Hematopoietic multipotent progenitor cell (in vitro differentiated cells): ENCODE measurements at regions not wholly inside any gene's neighbourhood (a gene's known extent, or its start where the extent isn't known, plus 50 kb on each side); places are given as distances from the start of the nearest gene placed in this dataset.

ENCODE experiments used
- DNase-seq, 3 donors: peaks; one replicate each; pipeline ENCODE4 v3.0.0-alpha.2; 2011 to 2015; ENCODE audit warnings: low read depth in 2 of 3, low spot score in 2 of 3

DNA sequence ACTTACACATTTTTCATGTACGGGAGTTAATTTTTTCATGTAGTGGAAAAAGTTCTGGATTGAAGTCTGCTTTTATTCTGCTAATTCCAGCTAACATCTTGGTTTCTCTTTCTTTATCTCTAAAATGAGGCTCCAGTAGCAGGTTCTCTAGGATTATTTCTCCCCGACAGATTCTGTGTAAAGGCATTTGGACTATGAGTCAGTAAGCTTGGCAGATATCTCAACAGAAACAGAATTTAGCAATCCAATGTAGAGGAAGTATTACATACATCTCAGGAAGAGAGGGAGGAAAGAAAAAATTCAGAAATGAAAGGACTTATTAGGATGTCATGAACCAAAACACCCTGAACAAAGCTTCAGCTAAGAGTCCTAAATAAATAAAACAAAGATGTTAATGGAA is 1682.3 kb upstream of the TENM3 start:
- DNase-seq = peak in 1 of 3 donors; percentile 5

DNA sequence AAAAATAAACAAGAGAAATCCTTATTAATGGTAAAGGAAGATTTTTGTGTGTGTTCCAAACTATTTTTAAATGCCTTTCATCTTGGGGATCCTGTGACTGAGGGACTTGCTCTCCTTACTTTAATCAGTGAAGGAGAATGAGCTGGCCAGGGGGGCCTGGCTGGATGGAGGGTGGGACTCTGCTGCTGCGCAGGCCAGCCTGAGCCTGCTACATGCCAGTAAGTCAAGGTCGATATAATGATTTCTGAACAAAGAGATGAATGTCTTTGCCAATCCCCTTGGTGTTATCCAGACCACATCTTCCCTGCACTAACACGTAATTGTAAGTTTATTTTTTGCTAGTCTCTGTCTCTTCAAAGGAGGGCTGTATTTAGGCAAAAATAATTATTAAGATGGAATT is 1679.2 kb upstream of the TENM3 start:
- DNase-seq = no peak

DNA sequence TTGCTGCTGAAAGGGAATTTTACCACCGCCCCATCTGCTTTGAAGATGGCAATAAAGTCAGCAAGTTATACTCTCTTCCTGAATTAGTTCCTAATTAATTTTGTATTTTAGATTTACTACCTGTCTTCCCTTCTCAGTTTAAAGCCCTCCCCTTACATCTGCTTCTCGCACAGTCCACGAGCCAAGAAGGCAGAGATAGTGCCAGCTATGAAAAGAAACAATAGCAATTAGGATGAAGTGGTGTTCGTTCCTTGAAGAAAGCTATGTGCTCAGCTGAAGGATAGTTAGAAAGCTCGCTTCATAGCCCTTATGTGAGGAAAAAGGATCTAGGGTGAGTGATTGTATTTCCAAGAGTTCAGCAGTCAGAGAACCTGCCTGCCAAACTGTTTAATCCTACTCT is 1678.8 kb upstream of the TENM3 start:
- no peak for DNase-seq

DNA sequence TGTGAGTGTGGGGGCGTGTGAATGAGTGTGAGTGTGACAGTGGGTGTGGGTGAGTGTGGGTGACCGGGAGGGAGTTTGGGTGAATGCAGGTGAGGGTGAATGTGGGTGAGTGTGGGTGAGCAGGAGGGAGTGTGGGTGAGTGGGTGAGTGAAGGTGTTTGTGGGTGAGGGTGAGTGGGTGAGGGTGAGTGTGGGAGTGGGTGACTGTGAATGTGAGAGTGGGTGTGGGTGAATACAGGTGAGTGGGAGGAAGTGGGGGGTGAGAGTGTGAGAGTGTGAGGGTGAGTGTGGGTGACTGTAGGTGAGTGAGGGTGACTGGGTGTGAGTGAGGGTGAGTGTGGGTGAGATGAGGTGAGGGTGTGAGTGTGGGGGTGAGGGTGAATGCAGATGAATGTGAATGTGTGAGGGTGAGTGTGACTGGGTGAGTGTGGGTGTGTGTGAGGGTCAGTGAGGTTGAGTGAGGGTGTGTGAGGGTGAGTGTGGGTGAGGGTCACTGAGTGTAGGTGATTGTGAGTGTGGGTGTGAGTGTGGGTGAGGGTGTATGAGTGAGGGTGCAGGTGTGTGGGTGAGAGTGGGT is 1677.3 kb upstream of the TENM3 start:
- DNase-seq = no peak

DNA sequence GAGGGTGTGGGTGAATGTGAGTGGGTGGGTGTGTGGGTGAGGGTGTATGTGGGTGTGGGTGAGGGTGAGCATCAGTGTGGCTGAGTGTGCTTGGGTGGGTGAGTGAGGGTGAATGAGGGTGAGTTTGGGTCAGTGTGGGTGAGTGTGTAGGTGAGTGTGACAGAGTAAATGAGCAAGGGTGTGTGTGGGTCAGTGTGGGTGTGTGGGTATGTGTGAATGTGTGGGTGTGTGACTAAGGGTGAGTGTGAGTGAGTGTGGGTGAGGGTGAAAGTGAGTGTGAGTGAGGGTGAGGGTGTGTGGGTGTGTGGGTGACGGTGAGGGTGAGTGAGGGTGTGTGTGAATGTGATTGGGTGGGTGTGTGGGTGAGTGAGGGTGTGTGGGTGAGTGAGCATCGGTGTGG is 1676.7 kb upstream of the TENM3 start:
- DNase-seq = no peak

DNA sequence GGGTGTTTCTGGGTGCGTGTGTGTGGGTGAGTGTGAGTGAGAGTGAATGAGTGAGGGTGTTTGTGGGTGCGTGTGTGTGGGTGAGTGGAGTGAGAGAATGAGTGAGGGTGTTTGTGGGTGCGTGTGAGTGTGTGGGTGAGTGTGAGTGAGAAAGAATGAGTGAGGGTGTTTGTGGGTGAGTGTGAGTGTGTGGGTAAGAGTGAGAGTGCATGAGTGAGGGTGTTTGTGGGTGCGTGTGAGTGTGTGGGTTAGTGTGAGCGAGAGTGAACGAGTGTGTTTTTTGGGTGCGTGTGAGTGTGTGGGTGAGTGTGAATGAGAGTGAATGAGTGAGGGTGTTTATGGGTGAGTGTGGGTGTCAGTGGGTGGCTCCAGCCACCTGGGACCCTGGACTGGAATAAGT is 1676.1 kb upstream of the TENM3 start:
- no peak for DNase-seq

DNA sequence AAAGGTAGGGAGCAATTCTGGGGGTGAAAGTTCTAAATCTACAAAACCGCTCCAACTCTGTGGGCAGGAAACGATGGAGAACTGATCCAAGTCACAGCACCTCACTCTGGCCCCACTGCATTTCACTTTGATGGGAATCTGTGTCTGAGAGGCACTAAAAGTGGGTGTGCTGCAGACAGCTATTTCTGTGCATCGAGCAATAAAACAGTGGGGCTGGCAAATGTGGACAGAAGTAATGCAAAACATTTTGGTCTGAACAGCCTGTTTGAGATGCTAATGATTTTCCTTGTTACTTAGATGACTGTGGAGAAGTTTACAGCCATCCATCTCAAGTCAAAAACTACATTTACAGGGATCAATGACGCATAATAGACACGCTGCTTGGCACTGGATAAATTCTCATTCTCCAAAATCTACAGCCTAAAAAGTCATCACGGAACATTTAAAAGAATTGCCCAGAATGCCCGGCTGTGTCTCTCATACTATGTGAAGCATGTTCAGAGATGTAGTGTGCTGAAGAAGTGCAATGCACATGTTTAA is 1671.6 kb upstream of the TENM3 start:
- DNase-seq = no peak

DNA sequence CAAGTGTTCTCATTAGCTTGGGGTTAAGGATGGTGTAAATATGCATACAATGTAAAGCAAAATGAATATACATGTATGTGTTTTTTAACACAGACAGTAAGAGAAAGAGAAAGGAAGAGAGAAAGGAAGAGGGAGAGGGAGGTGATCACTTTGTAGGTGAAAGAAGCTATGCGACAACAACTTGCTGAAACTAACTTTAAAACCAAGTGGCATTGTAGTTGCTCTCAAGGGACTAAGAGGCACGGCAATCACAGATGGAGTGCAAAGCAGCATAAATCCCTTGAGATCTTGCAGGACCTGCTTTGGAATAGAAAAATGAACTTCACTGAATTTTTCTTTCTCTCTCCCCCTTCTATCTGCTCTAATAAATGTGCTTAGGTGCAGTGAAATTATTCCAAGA is 1665.0 kb upstream of the TENM3 start:
- no peak for DNase-seq

DNA sequence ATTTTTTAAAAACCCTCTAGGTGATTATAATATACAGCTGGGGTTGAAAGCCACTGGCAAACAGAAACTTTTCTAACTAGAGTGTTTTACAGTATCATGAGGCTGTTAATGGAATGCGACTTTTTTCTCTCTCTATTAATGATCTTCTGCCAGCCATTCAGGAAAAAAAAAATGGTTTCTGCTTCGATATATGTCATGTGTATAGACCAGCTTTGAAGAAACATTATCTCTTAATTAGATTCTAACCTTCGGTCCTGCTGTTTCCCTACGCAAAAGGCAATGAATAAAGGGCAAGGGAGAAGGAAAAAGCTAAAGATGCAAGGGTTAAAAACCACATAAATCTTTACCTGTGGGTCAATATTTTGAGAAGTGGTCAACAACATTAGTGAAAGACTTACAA is 1662.1 kb upstream of the TENM3 start:
- DNase-seq = no peak

DNA sequence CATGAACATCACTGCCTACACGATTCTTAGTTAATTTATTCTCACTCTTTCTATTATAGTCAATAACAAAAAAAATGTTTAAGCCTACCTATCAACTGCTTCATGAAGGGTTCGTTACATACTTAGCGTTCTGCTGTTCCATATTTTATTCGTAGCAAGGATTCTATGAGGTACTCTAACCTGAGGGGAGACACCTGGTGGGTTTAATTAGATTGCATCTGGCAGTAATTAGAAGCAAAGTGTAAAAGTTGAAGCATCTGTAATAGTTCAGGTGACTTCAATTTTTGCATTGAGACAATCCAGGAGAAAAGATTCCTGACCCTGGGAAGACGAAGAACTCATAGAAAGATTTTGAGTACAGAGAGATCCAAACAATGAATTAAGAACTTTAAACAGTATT is 1655.8 kb upstream of the TENM3 start:
- DNase-seq = no peak

DNA sequence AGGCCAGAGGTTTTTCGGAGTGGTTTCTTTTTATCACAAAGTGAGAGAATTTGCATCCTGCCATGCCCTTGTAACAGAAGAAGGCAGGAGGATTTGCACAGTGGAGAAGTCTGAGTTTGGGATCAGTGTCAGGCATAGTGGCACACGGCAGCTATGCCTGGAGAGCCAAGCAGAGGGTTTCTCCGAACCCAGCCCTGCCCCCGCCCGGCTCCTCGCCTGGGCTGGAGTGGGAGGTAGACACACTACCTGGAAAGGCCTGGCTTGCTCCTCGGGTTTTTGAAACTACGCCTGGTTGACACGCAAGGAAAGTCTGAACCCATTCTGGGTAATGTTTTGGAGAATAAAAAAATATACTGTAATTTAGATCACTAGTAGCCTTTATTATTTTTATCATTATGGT is 1653.6 kb upstream of the TENM3 start:
- no peak for DNase-seq

DNA sequence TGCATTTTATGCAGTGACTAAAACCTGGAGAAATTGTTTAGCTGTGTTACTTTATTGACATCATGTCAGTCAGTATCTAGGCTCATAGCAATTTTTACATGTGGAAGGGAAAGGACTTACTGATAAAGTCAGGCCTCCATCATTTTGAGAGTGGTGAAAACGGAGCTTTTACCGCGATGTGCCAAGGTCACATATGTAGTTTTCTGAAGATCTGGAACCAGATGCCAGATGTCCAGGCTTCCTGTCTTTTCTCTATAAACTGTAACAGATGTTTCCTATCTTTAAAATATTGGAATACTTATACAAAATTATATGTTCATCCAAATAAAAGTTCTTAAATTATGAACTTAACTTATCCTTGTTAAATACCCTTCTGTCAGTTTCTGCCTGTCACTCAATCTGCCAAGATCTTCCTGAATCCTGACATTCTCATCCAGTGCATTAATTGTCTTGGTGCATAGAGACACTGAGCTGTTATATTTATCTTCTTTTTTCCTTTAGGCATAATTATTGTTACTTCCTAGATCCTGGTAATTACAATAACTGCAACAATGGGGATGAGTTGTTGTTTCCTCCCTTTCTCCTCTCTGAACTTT is 1646.2 kb upstream of the TENM3 start:
- DNase-seq = peak in 1 of 3 donors; percentile 7

DNA sequence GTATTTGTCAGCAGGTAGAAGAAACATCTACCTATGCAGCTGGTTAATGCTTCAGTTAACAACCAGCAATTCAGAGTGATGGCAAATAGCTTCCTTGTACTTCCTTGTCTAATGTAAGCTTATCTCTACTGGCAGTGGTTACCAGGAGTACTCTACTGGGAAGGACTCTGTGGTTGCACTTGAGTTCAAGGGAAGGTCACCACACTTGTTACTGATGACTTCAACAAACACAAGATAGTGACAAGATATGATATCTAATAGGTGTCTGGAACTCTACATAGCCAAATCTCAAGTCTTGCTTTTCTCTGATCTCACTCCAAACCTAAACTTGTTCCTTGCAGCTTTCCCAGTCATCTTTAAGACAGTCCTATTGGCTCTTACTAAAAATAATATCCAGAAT is 1644.9 kb upstream of the TENM3 start:
- DNase-seq = peak in 1 of 3 donors; percentile 23

DNA sequence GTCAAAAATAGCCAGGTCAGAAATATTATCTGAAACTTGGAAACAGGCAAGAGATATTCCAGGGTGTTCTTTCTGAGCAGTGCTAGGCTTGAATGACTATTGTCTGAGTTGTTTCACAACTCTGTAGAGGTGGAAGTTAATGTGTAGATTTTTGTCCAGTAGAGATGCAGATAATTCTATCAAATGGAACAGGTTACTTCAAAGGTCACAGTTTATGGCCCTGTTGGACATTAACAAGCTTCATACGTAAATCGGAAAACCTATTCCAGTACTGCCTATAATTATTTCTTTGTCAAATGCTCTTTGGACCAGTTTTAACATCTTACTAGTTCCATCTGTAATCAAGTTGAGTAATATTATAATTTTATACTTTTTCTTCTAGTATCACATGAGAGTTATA is 1639.4 kb upstream of the TENM3 start:
- no peak for DNase-seq

DNA sequence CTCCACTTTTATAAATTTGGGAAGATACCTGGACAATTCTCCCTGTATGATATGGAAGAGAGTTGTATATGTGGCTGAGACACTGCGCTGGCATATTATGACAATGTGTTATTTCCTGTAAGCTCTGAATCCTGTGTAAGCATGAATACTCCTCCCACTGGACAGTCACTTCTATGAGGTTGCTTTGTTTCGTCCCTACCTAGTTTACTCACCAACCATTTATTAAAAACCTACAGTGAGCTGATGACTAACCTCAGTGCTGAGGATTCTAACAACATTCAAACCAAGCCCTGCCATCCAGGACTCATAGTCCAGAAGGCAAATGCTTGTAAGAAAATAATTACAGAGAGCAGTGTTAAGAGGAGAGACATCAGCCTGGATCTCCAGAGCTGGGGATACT is 1632.9 kb upstream of the TENM3 start:
- no peak for DNase-seq

DNA sequence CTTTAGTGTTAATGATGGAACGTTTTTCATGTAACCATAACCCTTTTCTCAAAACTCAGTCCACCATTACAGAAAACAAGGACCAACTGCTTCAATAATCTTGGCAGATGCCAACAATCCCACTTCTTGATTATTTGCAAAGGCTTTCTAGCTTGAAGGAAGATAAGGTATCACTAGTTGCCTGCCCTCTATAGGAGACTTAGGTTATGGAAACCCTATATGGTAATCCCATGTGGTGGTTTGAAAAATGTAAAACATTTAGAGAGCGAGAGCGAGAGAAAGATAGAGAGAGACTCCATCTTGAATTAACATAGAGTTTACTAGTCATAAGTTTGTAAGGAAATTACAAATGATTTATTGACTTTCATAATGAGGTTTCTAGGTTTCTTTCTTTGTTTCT is 1627.5 kb upstream of the TENM3 start:
- DNase-seq = no peak

DNA sequence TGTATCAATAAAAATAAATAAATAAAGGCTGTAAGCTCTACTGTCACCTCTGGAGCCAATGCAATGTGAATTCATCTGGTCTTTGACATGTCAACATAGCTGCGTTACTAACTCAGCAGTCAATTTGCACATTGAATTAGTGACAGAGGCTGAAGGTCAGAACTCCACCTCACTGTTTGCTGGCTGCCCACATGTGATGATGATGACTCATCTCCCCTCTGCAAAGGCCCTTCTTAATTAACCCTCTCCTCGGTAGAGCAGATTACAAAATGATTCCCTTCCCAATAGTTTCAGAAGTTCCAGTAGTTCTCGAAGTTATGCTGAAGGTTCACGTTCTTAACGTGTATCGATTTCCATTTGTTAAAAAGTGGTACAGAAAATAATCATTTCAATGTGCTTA is 1626.0 kb upstream of the TENM3 start:
- no peak for DNase-seq

DNA sequence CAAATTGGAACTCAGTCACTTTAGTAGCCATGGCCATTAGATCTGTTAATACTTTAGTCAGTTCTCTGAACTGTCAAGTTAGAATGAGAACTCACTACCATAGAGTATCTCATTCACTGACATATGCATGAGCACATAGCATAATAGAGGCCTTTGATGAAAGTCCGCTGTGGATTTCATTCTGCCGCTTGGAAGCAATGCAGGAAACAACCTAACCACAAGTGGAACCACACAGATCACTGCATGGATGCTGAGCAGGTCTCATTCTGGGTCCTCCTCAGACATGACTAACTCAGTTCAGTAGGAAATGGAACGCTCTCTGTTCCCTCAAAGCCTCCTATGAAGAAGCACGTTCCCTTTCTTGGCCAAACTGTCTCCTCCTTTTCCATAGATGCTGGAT is 1624.8 kb upstream of the TENM3 start:
- DNase-seq = peak in 2 of 3 donors; percentile 27 to 30

DNA sequence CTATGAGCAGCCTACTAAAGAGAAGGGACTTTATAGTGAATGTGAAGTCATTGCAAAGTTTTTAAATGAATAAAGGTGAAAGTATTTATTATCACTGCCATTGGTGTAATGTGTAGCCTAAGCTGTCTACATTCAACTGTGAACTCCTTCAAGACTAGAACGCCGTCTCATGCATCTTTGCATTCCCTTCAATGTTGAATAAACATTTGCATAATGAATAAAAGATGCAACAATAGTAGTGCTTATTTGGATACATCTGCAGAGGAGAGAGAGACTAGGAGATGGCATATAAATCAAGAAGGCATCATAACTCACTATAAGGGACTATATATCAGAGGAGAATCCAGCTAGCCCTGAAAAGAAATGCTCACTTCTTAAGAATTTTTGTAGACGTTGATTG is 1623.8 kb upstream of the TENM3 start:
- no peak for DNase-seq

DNA sequence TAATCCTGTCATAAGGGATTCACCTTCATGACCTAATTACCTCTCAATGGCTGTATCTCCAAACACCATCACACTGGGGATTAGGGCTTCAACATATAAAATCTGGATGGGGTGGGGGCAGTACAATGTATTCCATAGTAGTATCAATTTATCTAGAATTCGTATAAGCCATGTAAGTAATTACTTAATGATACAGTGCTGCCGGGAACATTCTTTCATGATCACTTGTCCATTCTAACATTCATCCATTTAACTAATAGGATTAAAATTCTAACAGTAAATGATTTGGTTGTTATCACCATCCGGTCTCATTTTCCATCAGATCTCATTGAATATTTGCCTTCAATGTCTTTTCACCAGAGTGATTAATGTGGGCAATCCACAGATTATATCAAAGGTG is 1620.9 kb upstream of the TENM3 start:
- DNase-seq = no peak

DNA sequence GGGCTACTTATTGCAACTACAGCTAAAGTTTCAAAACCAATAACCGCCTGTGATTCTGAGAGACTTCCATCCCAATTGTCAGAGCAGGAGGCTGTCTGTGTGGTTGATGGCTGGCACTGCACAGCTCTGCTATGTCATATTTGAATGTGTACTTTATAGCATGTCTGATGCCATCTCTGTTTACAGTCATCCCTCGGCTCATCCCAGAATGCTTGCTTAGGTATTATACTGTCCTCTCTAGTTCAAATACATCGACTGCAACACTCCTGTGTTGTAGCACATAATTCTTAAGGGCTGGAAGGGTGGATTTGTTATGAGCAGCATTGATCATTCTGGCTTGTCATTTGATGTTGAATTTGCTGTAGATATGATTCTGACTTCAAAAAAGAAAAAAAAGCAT is 1617.5 kb upstream of the TENM3 start:
- DNase-seq = no peak

DNA sequence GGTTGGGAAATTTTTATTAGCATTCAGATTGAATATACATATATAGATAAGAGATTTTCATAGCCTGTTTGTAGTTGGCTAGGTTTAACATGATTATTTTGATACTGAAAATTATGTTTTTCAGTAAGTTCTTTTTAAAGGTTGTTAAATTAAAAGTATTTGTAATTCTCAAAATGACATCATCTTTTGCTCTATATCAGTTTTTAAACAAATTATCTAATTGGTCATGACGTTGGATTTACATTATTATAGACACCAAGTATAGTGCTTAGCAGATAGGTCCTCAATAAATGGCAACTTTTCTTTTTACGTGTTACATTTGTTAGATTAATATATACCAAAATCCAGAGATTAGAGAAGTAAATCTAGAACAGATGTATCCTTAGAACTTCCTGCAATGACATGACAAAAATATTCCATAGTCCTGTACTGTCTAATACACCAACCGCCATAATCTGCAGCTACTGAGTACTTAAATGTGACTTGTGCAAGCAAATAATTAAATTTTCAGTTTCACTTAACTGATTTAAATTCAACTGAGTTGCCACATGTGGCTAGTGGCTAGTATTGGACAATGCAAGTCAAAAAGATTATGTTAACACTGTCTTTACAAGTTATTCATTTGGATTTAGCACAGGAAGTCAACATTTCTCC is 1613.1 kb upstream of the TENM3 start:
- DNase-seq = peak in 2 of 3 donors; percentile 48 to 85
